Astrocyte (in vitro differentiated cells and primary cell): ENCODE measurements at regions not wholly inside any gene's neighbourhood (a gene's known extent, or its start where the extent isn't known, plus 50 kb on each side); places are given as distances from the start of the nearest gene placed in this dataset.

Experiments
- EZH2 ChIP-seq: IDR thresholded peaks from 2 replicates; pipeline ENCODE4 v1.6.1; 2012; ENCODE audit warnings: mild to moderate bottlenecking, low read length, inconsistent platforms; ENCODE audit not compliant: insufficient read depth
- TF ChIP-seq, protein P1 (sequence below): IDR thresholded peaks from 2 replicates; pipeline ENCODE4 v1.5.1; 2011; ENCODE audit warnings: low read depth, mild to moderate bottlenecking, inconsistent platforms, low read length, moderate library complexity; ENCODE audit not compliant: insufficient read depth

GRCh38 chr10:63677001-63677400 lies 155.8 kb downstream of the REEP3 start:
- TF ChIP-seq, protein P1, sequence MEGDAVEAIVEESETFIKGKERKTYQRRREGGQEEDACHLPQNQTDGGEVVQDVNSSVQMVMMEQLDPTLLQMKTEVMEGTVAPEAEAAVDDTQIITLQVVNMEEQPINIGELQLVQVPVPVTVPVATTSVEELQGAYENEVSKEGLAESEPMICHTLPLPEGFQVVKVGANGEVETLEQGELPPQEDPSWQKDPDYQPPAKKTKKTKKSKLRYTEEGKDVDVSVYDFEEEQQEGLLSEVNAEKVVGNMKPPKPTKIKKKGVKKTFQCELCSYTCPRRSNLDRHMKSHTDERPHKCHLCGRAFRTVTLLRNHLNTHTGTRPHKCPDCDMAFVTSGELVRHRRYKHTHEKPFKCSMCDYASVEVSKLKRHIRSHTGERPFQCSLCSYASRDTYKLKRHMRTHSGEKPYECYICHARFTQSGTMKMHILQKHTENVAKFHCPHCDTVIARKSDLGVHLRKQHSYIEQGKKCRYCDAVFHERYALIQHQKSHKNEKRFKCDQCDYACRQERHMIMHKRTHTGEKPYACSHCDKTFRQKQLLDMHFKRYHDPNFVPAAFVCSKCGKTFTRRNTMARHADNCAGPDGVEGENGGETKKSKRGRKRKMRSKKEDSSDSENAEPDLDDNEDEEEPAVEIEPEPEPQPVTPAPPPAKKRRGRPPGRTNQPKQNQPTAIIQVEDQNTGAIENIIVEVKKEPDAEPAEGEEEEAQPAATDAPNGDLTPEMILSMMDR = no peak
- no peak for TF ChIP-seq EZH2
